ENCODE measurements at regions not wholly inside any gene's neighbourhood (a gene's known extent, or its start where the extent isn't known, plus 50 kb on each side); places are given as distances from the start of the nearest gene placed in this dataset.
A peak's percentile ranks its signal among the peaks of the same experiment; 100 is the strongest.

DNA sequence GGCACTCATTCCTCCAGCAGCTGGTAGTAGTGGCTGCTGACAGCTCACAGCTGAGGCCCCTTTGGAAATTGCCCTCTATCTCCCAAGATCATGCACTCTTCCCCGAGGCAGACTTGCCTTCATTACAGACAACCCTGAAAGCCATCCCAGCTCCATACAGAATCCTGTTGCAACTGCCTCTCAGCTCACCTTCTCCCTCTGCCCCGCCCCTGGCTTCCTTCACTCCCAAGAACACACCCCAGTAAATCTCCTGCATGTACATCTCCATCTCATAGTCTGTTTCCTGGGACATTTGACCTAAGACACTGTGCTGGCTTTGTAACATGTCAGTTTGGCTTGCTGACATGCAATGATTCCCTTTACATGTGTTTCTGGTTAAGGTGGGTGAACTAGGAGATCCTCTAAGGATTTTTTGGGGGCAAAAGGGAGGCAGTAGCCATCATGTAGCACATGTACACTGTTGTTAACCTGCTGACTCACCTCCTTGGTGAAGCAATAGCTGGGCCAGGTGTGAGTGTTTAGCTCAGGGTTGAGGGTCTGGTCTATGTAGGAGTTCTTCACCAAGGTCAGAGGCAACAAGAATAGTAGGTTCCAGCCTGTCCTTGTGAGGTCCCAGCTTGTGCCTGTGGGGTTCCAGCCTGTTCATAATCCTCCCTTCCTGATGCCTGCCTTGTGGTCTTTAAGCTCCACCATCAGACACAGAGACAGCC, 179.6 kb downstream of the CSNK2A3 start:
- no peak for DNase-seq (ENCODE audit: low read depth)

DNA sequence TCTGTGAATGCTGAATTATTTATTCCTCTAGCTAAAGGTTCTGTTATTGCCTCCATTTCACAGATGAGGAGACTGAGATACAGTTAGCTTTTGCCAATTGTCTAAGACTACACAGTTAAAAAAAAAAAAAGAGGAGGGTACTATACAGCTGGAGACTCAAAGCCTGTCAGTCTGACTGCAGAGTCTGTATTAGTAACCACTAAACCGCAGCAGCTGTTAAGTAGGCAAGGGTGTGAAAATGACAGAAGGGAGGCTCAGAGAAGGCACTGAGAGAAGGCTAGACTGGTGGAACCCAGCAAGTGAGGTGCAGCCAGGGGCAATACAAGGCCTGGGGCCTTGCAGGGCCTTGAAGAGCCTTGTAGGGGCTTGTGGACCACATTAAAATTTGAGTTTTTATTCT, 181.2 kb downstream of the CSNK2A3 start:
- no peak for DNase-seq (ENCODE audit: low read depth)

DNA sequence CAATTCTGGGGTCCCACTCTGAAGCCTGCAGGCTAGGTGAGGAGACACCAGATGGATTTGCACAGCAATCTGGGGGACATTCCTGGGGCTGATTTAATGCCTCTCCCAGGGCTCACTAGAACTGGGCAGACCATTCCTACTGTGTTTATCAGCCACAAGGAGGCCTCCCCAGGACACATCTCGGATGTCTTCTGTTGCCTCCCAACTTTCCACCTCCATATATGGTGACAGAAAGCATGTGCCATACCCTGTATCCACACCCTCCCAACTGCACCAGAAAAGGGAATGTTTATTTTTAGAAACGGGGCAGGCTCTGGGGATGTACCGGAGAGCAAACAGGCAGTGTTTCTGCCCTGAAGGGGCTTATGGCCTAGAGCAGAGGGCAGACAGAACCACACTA, 181.8 kb downstream of the CSNK2A3 start:
- DNase-seq (ENCODE audit: low read depth) = no peak

DNA sequence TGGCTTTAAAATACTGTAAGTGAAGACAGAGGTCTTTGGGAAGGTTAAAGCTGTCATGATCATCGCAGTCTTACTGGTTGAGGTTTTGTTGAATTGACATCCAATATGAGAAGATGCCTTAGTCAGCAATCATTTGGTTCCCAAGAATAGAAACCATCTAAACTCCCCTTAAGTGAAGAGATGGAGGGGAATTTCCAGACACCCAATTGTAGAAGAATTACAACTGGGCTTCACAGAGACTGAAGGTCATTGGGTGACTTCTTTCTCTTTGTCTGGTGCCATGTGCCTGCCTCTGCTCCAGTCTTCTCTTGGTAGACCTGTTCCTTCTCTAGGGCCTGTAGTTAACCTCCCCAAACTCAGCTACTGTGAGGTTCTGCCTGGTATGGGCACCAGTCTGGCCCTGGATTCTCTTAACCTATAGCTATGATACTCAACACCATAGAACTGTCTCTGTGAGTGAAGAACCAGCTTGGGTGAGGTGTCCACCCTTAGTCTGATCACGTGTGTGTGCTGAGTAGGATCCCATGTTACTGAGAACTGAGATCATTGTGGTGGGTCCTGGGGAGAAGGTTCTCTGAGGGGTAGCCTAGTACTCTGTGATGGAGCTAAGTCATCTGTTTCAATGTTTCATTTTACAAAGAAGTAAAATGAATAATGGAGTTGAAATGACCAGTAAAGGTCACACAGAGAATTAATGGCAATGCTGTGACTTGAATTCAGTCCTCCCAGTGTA, 182.5 kb downstream of the CSNK2A3 start:
- DNase-seq (ENCODE audit: low read depth) = no peak

DNA sequence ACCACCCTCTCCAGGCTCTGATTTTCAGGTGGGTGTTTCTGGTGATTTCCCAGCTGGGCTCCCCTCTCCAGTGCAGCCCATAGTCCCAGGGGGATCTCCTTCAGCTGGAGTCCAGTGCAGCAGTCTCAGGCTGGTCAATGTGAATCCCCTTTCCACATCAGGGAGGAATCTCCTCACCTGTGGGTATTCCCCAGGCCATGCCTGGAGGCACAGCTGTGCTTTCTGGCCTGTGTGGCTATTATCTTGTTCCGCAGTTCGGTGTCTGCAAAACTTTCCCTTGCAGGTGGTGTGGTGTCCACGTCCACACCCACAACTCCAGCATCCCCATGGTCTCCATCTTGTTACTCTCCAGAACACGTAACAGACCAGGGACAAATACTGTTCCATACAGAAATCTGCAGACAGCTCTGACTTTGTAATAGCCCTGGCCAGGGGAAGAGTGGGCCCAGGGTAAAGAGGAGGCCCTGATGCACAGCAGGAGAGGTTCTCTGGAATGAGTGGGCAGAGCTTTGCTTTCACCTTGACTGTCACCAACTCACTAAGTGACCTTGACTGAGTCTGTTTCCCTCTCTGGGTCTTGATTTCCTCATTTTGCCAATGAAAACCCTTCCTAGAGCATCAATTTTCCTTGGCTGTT, 183.2 kb downstream of the CSNK2A3 start:
- no peak for DNase-seq (ENCODE audit: low read depth)

DNA sequence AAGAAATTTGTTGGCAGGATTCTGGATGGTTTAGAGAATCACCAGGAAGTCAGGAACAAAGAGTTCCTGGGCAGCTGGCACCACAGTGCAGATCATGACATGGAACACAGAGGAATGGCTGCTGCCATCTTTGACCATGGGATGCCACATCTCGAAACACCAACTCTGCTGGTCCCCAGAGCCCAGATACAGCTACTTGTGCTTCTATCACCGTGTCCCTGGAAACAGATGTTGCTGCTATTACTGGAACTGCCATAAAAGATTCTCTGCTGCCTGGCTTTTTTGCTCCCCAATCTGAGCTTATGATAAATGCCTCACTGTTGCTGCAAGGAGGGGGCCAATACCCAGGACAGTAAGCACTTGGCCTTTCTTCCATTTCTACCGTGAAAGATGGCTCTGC, 185.2 kb downstream of the CSNK2A3 start:
- DNase-seq (ENCODE audit: low read depth) = no peak

DNA sequence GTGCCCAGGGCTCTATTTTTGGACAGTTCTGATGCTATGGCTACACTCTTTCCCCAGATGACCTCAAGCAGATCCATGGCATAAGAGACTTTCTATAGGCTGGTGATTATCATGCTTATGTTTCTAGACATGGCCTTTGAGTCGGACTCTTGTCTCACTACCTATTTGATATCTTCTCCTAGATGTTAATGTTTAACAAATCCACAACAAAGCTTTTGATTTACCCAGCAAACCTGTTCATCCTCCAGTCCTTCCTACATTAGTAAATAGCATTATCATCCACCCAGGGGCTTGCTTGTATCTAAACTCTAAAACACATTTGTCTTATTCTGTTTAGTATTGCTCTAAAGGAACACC, 188.7 kb downstream of the CSNK2A3 start:
- DNase-seq (ENCODE audit: low read depth) = no peak

DNA sequence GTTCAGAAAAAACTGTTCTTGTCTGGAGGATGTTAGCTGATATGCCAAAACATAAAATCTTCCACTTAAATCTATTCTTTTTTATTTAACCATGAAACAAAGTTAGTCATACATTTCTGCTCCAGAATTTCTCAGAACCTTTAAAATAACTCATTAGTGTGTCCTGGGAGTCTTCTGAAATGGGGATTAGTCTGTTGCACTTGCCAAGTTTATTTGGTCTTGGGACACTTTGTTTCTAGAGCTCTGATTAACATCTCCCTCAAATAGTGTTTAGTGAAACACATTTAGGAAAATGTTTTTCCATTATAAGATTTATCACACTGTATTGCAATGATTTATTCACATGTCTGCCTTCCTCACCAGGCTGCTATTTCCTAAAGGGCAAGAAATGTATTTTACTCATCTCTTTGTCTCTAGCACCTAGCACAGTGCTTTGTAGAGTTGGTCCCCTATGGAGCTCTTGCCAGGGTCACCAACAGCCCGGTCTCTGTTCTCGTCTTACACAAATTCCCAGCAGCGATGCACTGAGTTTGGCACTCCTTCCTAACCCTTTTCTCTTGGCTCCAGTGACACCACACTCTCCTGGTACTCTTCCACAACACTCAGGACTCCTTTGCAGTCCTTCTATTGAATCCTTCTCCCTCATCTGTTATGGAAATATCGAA, 189.2 kb downstream of the CSNK2A3 start:
- no peak for DNase-seq (ENCODE audit: low read depth)

DNA sequence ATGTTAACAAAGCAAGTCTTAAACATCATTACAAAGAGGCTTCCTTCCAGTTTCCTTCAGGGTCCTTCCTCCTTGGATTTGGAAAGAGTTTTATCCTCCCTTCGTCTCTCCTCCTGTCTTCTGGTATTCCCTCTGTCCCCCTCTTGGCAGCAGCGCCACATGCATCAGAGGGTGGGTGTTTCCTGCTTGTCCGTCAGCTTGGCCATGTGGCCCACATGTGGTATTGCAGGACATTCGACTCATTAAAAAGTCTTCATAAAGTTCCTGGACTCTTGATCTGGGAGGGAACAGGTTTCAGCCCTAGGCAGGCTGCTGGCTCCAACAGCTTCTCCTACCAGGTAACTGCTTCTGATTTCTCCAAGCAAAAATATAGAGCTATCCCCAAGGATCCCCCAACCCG, 189.8 kb downstream of the CSNK2A3 start:
- DNase-seq (ENCODE audit: low read depth) = no peak

DNA sequence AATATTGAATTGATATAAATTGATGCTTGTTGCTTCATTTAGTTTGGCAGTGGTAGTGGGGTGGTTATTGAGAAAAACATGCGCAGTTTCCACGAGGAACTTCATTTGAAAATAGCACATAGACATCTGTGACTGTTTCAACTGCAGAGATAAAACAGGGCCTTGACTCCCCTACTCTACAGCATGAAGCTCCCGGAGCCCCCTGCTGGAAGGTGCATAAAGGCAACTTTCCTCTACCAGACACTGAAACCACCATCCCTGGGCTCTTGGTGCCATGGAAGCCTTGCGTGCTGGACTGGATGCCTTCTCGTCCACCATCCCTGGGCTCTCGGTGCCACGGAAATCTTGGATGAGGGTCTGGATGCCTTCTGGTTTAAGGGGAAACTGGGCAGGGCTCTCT, 195.9 kb downstream of the CSNK2A3 start:
- no peak for DNase-seq (ENCODE audit: low read depth)

DNA sequence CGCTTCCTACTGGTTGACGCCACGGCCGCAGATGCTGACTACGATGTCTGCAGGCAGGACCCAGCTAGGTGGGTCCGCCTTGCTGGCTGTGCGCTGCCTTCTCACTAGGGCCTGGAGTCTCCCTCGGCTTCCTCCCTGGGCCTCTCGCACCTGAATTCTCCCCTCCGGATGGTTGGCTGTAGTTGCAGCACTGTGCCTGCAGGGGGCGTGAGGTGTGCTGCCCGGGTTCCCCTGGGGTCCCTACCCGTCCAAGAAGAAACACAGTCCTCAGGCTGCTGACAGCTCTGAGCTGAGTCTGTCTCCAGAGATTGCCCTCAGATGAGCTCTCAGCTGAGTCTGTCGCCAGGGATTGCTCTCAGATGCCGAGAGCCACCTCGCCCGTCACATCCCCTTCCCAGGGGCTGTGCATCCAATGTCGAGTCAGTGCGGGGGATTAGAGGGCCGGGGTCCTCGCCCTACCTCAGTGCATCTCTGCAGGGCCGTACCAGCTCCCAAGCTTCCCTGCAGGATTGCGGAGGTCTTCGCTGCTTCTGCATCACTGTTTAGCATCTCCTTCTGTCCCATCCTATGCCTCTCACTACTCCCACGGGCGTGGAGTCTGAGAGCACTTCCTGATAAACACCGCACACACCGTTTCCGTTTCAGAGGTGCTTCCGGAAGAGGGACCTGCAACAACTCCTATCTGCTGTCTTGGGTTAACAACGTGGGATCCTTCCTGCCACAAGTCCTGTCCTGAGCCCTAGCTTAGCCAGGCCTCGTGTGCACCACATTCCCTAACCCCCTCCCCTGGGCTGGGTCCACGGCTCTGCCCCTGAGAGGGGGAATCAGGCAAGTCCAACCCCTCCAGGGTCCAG, 196.9 kb downstream of the CSNK2A3 start:
- DNase-seq (ENCODE audit: low read depth) = peak; percentile 18

DNA sequence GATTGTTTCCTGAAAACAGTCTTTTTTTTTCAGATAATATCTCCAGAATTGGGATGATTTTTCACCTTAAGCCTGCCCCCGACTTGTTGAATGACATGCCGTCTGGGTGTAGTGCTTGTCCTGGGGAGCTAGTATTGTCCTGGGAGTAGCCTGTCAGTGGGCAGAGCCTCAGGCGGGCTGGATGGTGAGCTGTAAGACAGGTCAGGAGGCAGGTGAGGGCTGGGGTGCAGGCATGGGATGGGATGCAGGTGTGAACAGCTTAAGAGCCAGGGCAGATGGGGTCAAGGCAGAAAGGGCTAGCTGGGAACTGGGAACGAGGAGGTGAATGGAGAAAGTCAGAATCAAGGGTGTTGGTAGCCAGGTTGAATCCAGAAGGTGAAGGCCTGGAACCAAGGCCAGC, 200.2 kb downstream of the CSNK2A3 start:
- no peak for DNase-seq (ENCODE audit: low read depth)

DNA sequence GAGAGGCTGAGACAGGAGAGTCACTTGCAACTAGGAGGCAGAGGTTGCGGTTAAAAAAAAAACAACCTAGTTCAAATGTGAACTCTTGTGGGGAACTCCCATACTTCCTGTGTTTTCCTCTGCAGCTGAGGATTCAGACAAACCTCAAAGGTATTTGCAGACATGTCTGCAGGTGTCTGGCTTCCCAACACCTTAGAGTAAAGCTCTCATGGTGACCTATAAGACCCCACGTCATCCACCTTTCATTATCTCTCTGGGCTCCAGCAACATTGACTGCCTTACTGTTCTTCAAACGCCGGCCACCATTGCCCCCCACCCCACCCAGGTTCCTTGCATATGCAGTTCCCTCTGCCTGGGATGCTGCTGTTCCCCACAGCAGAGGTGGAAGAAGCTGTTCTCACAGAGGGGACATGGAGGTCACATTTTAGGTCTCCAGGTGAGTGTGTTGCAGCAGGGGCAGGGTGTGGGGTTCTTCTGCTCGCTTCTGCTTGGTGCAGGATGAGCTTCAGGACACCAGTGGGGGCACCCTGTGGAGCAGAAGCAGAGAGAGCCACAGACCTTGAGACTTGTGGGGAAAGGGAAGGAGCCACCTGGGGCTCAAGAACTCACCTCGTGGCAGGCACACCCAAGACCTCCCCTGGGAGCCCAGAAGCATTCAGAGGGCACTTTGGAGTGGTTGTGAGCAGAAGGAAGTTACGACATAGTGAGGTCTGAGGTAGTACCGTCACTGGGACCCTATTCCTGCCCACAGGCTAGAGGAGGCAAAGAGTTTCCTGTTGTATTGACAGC, 203.2 kb downstream of the CSNK2A3 start:
- no peak for DNase-seq (ENCODE audit: low read depth)

DNA sequence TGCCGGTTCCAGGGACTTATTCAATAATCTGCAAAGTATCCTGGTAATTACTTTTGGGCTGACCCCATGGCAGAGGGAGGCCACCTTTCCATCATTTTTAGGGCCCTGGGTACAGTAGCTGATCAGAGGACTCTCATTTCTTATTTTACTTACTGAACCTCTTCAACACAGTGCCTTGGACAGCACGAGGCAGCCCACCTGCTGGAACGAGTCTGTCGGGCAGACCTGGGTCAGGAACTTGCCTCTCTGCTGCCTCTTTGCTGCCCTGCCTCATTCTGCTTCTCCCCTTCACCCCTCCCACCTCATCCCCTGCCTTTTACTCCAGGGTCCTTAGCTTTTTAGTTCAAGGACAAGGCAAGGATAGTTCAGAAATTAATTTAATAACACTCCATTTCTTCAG, 204.5 kb downstream of the CSNK2A3 start:
- no peak for DNase-seq (ENCODE audit: low read depth)

DNA sequence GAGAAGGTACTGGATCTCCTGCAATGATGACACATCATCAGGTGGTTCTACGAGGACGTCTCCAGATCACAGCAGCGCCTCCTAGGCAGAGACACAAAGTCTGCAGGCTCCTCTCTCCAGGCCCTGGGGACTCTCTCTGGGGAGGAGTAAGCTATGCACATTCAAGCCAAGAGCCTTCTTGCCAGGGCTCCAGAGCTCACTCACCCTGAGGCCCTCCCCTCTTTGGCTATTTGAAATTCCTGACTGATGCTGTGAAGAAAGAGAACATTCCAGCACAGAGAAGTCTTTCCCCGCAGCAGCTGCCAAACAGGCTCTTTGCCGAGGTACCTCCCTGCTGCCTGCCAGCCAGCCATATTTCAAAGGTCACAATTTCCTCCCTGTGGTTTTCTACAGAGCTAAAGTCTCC, 204.9 kb downstream of the CSNK2A3 start:
- DNase-seq (ENCODE audit: low read depth) = no peak

DNA sequence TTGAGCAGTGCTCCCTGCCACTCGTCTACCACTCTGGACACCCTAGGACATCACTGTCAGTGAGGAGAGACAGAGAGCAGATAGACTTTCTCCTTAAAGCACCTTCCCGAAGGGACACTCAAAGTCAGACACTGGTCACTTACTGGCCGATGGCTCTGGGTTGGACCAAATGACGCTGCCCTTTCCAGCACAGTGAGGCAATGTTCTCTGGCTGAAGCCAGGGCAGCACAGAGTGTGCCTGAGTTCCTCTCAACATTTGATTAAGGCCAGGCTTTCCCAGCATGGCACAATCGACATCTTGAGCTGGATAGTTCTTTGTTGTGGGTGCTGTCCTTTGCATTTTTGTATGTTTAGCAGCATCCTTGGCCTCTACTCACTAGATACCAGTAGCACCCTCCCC, 206.2 kb downstream of the CSNK2A3 start:
- no peak for DNase-seq (ENCODE audit: low read depth)

DNA sequence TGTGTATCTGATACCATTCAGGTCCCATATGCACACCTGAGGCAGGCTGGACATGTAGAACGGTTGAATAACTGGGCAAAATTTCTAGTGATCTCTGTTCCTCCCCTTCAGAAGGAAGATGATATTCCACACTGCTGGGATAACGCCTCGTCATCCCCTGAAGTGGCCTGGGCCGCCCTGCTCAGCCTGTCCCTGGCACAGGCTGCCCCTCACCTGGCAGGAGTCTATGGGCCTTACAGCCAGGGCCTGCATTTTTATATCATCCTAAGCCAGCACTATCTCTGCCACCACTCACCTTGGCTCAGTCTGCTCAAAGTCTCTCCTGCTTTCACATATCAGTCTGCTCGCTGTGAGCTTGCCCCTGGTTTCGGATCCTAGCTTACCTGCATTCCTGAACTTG, 209.2 kb downstream of the CSNK2A3 start:
- DNase-seq (ENCODE audit: low read depth) = no peak

DNA sequence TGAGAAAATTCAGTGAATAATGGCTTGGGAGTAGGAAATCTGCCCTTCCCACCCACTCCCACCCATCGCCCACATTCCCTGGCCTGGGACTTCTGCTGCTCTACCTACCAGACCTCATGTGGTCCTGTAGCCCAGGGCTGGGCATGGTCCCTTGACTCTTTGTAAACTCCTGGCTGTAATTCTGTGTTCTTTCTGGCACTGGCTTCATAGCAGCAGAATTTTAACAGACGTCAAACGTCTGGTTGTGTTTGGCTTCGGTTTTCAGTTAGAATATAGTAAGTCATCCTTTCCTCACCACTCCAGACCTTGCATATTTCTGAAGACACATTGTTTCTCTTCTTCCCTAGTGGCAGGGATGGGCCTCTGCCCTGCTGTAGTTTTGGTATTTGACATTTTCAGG, 210.6 kb downstream of the CSNK2A3 start:
- DNase-seq (ENCODE audit: low read depth) = no peak

DNA sequence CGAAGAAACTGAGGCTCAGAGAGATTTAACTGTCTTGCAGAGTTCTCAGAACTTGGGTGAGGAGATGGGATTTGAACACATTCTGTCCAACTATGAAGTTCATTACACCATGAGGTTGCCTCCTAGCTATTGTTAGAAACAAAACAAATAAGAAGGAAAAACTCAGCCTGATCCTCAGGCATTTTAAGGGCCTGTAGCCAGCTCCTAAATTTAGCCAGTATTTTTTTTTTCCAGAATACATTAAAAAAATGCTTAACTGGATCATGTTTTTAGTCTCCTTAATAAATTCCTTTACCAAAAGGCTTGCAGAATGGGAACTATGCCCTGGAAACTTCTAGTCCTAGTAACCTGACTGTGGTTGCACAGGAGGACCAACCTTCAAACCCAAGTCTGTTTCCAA, 212.0 kb downstream of the CSNK2A3 start:
- no peak for DNase-seq (ENCODE audit: low read depth)

DNA sequence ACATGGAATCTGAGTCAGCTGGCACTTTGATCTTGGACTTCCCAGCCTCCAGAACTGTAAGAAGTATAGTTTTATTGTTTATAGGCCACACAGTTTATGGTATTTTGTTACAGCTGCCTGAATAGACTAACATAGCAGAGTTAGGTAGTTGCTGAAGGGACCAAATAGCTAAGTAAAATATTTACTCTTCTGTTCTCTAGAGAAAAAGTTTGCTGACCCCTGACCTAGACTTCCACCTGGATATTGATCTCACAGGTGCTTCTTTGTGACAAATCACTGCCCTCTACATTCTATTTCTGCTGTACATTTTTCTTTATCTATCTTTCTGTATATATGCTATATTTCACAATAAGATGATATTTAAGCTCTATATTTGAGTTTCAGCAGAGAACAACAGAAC, 212.5 kb downstream of the CSNK2A3 start:
- DNase-seq (ENCODE audit: low read depth) = no peak

DNA sequence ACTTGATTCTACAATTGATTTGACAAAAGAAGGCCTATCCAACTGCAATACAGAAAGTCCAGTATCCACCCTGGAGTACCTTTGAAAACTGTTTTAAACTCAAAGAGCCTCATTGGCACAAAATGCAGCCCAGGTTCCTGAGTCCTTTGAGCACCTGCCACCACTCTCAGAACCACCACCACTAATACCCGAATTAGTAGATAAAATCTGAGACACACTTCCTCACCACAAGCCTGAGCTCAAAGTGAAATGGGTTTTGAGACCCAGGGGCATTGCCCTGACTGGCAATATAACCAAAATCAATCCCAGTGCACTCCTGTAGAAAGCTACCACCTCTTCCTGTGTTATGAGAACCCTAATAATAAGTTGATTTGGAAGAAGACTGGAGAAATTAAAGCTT, 215.7 kb downstream of the CSNK2A3 start:
- DNase-seq (ENCODE audit: low read depth) = no peak
